Trophoblast cell (in vitro differentiated cells and primary cell): ENCODE measurements at regions not wholly inside any gene's neighbourhood (a gene's known extent, or its start where the extent isn't known, plus 50 kb on each side); places are given as distances from the start of the nearest gene placed in this dataset.
A peak's percentile ranks its signal among the peaks of the same experiment; 100 is the strongest.
"Not testable (repeated sequence)": the region's sequence is repeated elsewhere in the genome, so short reads cannot be mapped to it uniquely, and the experiment has no call there.

Experiments used
- DNase-seq, 2 donors: peaks; one replicate each; pipeline ENCODE4 v3.0.0-alpha.2; 2016
- H2AFZ ChIP-seq: 2 replicates; pipeline ENCODE4 v1.6.1; 2013; ENCODE audit warnings: low read length, moderate library complexity, mild to moderate bottlenecking; ENCODE audit not compliant: insufficient read depth, poor library complexity
- H2AK5ac ChIP-seq: 2 replicates; pipeline ENCODE4 v1.6.1; 2013; ENCODE audit warnings: mild to moderate bottlenecking, low read length
- H2BK120ac ChIP-seq: 2 replicates; pipeline ENCODE4 v1.6.1; 2013; ENCODE audit warnings: low read length, mild to moderate bottlenecking, moderate library complexity; ENCODE audit not compliant: insufficient read depth, poor library complexity
- H2BK12ac ChIP-seq: 2 replicates; pipeline ENCODE4 v1.6.1; 2013; ENCODE audit warnings: mild to moderate bottlenecking, low read length, moderate library complexity
- H2BK5ac ChIP-seq: 2 replicates; pipeline ENCODE4 v1.6.1; 2013; ENCODE audit warnings: low read length, low read depth, moderate library complexity, mild to moderate bottlenecking; ENCODE audit not compliant: poor library complexity
- H3K14ac ChIP-seq: 2 replicates; pipeline ENCODE4 v1.6.1; 2013; ENCODE audit warnings: mild to moderate bottlenecking, low read length
- H3K18ac ChIP-seq: 2 replicates; pipeline ENCODE4 v1.6.1; 2013; ENCODE audit warnings: mild to moderate bottlenecking, low read length
- H3K23ac ChIP-seq: 2 replicates; pipeline ENCODE4 v1.6.1; 2013; ENCODE audit warnings: low read length
- H3K27ac ChIP-seq: 2 replicates; pipeline ENCODE4 v1.5.1; 2013; ENCODE audit warnings: low read depth, mild to moderate bottlenecking, inconsistent platforms, low read length, moderate library complexity
- H3K27me3 ChIP-seq: 2 replicates; pipeline ENCODE4 v1.6.1; 2013; ENCODE audit warnings: inconsistent platforms, mild to moderate bottlenecking, low read length, moderate library complexity; ENCODE audit not compliant: insufficient read depth
- H3K36me3 ChIP-seq, 2 experiments: 1 replicate in 1 of 2; 2 replicates in 1 of 2; pipeline ENCODE4 v1.6.1; 2013; ENCODE audit warnings: low read length in 2 of 2, mild to moderate bottlenecking in 2 of 2, moderate library complexity in 1 of 2; ENCODE audit not compliant: insufficient read depth in 2 of 2, control insufficient read depth in 1 of 2
- H3K4ac ChIP-seq: 2 replicates; pipeline ENCODE4 v1.6.1; 2013; ENCODE audit warnings: low read depth, mild to moderate bottlenecking, low read length, moderate library complexity
- H3K4me1 ChIP-seq, 2 experiments: 1 replicate in 1 of 2; 2 replicates in 1 of 2; pipeline ENCODE4 v1.6.1; 2013; ENCODE audit warnings: low read length in 2 of 2, mild to moderate bottlenecking in 2 of 2, moderate library complexity in 1 of 2; ENCODE audit not compliant: insufficient read depth in 2 of 2, control insufficient read depth in 1 of 2
- H3K4me2 ChIP-seq: 2 replicates; pipeline ENCODE4 v1.6.1; 2013; ENCODE audit warnings: inconsistent platforms, mild to moderate bottlenecking, low read length, moderate library complexity
- H3K4me3 ChIP-seq: 2 replicates; pipeline ENCODE4 v1.5.1; 2013; ENCODE audit warnings: mild to moderate bottlenecking, low read depth, low read length, inconsistent platforms
- H3K79me1 ChIP-seq: one replicate; pipeline ENCODE4 v1.6.1; 2013; ENCODE audit warnings: low read length
- H3K79me2 ChIP-seq: 2 replicates; pipeline ENCODE4 v1.6.1; 2013; ENCODE audit warnings: low read length, mild to moderate bottlenecking; ENCODE audit not compliant: control insufficient read depth, insufficient read depth, poor library complexity
- H3K9ac ChIP-seq: 2 replicates; pipeline ENCODE4 v1.6.1; 2013; ENCODE audit warnings: mild to moderate bottlenecking, low read length
- H3K9me3 ChIP-seq: 2 replicates; pipeline ENCODE4 v1.6.1; 2013; ENCODE audit warnings: low read depth, mild to moderate bottlenecking, control low read depth, inconsistent platforms, low read length; ENCODE audit not compliant: insufficient read depth
- H4K12ac ChIP-seq: 2 replicates; pipeline ENCODE4 v1.6.1; 2013; ENCODE audit warnings: low read depth, mild to moderate bottlenecking, low read length, moderate library complexity
- H4K8ac ChIP-seq: 2 replicates; pipeline ENCODE4 v1.6.1; 2013; ENCODE audit warnings: low read depth, mild to moderate bottlenecking, low read length, moderate library complexity
- H4K91ac ChIP-seq: one replicate; pipeline ENCODE4 v1.6.1; 2013; ENCODE audit warnings: low read depth, mild to moderate bottlenecking, low read length, moderate library complexity
- WGBS: extraction: QIAGEN DNeasy Blood & Tissue Kit; methylation state at CpG from one replicate; pipeline ENCODE4 v1.1.7; 2013; ENCODE audit warnings: missing lambda C conversion rate; ENCODE audit not compliant: insufficient read length, insufficient coverage; ENCODE audit errors: extremely low coverage; 5-methylcytosine and 5-hydroxymethylcytosine counted together

DNA sequence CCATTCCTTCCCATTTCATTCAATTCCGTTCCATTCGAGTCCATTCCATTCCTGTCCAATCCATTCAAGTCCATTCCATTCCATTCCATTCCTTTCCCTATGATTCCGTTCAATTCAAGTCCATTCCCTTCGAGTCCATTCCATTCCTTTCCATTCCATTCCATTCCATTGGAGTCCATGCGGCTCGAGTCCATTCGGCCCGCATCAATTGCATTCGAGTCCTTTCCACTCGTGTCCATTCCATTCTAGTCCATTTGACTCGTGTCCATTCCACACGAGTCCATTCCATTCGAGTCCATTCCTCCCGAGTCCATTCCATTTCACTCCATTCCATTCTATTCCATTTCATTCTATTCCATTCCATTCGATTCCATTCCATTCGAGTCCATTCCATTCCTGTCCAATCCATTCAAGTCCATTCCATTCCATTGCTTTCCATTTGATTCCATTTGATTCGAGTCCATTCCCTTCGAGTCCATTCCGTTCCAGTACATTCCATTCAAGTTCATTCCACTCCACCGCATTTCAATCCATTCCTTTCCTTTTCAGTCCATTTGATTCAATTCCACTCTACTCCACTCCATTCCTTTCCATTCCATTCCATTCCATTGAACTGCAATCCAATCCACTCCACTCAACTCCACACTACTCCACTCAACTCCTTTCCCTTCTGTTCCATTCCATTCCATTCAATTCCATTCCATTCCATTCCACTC lies 2565.9 kb upstream of the TPTE start:
- not testable (repeated sequence) for H2BK12ac ChIP-seq, H4K12ac ChIP-seq, H3K9ac ChIP-seq, H3K36me3 ChIP-seq, H3K4me3 ChIP-seq, H4K91ac ChIP-seq, H3K23ac ChIP-seq, H2BK5ac ChIP-seq, H3K4me1 ChIP-seq, H3K4me2 ChIP-seq, H3K79me2 ChIP-seq, H3K4ac ChIP-seq, H3K27ac ChIP-seq, H3K14ac ChIP-seq, H3K79me1 ChIP-seq, H2AK5ac ChIP-seq, H2BK120ac ChIP-seq, H2AFZ ChIP-seq, H3K27me3 ChIP-seq, DNase-seq, H3K18ac ChIP-seq, H4K8ac ChIP-seq
- peaks cover 34% of the 10 kb centered on the region for H3K9me3 ChIP-seq
- WGBS, result 100% methylated on average over 2 of the region's 20 CpGs

DNA sequence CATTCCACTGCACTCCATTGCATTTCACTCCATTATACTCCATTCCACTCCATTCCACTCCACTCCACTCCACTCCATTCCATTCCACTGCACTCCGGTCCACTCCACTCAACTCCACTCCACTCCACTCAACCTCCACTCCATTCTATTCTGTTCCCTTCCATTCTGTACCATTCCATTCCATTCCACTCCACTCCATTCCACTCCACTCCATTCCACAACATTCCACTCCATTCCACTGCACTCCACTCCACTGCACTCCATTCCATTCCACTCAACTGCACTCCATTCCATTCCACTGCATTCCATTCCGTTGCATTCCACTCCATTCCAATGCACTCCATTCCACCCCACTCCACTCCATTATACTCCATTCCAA lies 2565.3 kb upstream of the TPTE start:
- not testable (repeated sequence) for H4K91ac ChIP-seq, H4K8ac ChIP-seq, H2BK12ac ChIP-seq, DNase-seq, H3K23ac ChIP-seq, H3K36me3 ChIP-seq, H3K9ac ChIP-seq, H2AK5ac ChIP-seq, H3K4me3 ChIP-seq, H3K27ac ChIP-seq, H4K12ac ChIP-seq, H2AFZ ChIP-seq, H3K14ac ChIP-seq, H3K4me1 ChIP-seq, H3K79me2 ChIP-seq, H3K18ac ChIP-seq, H2BK5ac ChIP-seq, H3K4me2 ChIP-seq, H3K27me3 ChIP-seq, H3K79me1 ChIP-seq, H2BK120ac ChIP-seq, H3K4ac ChIP-seq
- H3K9me3 ChIP-seq, result peaks cover 34% of the 10 kb centered on the region
- no CpG with 5 or more reads among the region's 2 CpGs for WGBS

DNA sequence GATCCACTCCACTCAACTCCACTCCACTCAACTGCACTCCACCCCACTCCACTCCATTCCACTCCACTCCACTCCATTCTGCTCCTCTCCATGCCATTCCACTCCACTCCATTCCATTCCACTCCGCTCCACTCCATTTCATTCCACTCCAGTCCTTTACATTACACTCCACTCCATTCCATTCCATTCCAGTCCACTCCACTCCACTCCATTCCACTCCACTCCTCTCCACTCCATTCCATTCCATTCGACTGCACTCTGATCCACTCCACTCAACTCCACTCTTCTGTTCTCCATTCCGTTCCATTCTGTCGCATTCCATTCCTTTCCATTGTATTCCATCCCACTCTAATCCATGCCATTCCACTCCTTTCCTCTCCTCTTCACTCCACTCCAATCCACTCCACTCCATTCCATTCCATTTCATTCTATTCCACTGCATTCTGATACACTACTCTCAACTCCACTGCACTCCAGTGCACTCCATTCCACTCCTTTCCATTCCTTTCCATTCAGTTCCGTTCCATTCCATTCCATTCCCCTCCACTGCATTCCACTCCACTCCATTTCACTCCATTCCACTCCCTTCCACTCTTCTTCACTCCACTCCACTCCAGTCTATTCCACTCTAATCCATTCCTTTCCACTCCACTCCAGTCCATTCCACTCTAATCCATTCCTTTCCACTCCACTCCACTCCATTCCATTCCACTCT lies 2564.2 kb upstream of the TPTE start:
- Histone ChIP-seq H3K23ac (peak overlapping the region; percentile 98), H3K9me3 (peaks cover 31% of the 10 kb centered on the region)
- H2BK12ac ChIP-seq, H3K36me3 ChIP-seq, H2BK120ac ChIP-seq, H3K27ac ChIP-seq, H3K79me2 ChIP-seq, H3K4ac ChIP-seq, H3K4me3 ChIP-seq, H2AK5ac ChIP-seq, H3K4me2 ChIP-seq, H3K14ac ChIP-seq, H3K4me1 ChIP-seq, H2AFZ ChIP-seq, DNase-seq, H4K12ac ChIP-seq, H4K91ac ChIP-seq, H4K8ac ChIP-seq, H3K18ac ChIP-seq, H2BK5ac ChIP-seq, H3K79me1 ChIP-seq, H3K27me3 ChIP-seq, H3K9ac ChIP-seq: not testable (repeated sequence)
- WGBS, result no CpG with 5 or more reads among the region's 5 CpGs

DNA sequence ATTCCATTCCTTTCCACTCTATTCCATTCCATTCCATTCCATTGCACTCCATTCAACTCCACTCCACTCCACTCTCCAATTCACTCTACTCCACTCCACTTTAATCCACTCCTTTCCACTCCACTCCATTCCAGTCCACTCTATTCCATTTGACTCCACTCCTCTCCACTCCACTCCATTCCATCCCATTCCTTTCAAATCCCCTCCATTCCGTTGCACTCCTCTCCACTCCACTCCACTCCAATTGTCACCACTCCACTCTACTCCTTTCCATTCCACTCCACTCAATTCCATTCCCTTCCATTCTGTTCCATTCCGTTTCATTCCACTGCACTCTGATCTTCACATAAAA lies 2563.7 kb upstream of the TPTE start:
- H3K9me3 ChIP-seq, result peaks cover 29% of the 10 kb centered on the region
- DNase-seq, result no peak
- H3K14ac ChIP-seq, result no peak overlapping the region
- no peak overlapping the region for H3K4ac ChIP-seq
- no peak overlapping the region for H2BK5ac ChIP-seq
- no peak overlapping the region for H4K12ac ChIP-seq
- H3K27ac ChIP-seq, result no peak overlapping the region
- no peak overlapping the region for H2AK5ac ChIP-seq
- no peaks in the 10 kb centered on the region for H3K4me1 ChIP-seq
- H3K9ac ChIP-seq, result peak overlapping the region; percentile 10
- no peak overlapping the region for H4K8ac ChIP-seq
- no peaks in the 10 kb centered on the region for H3K36me3 ChIP-seq
- no peak overlapping the region for H3K4me3 ChIP-seq
- no peak overlapping the region for H4K91ac ChIP-seq
- no peak overlapping the region for H2BK120ac ChIP-seq
- peaks cover 3% of the 10 kb centered on the region for H3K27me3 ChIP-seq
- H3K79me2 ChIP-seq, result no peaks in the 10 kb centered on the region
- H3K23ac ChIP-seq, result peak overlapping the region; percentile 31
- WGBS, result 100% methylated on average over 2 of the region's 2 CpGs
- H3K18ac ChIP-seq, result no peak overlapping the region
- no peak overlapping the region for H2AFZ ChIP-seq
- no peak overlapping the region for H2BK12ac ChIP-seq
- H3K79me1 ChIP-seq, result no peaks in the 10 kb centered on the region
- no peak overlapping the region for H3K4me2 ChIP-seq
